ENCODE measurements at regions not wholly inside any gene's neighbourhood (a gene's known extent, or its start where the extent isn't known, plus 50 kb on each side); places are given as distances from the start of the nearest gene placed in this dataset.

DNA sequence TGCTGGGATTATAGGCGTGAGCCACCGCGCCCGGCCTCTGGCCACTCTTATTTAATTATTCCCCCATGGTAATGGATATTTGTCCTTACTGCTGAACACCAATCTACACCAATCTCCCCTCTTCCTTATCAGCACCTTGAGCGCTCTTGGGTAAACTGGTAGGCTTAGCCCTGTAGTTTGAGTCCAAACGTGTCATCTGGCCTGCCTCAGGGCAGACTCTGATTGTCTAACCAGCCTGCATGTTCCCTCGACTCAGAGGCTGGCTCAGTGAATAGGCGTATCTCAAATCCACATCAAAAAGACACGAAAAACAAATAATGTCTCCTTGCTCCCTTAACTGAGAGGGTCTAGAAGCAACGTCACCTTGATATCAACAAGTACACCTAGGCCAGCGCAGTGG is 260.9 kb downstream of the TFAP2C start:
- no peak overlapping the region for H2BK5ac ChIP-seq (ENCODE audit: low read length)
- H3K23ac ChIP-seq (ENCODE audit: low read length), result no peak overlapping the region
- no peak for DNase-seq
- no peak overlapping the region for H3K4me3 ChIP-seq (ENCODE audit: low read length)
- no peak overlapping the region for H3K4me2 ChIP-seq (ENCODE audit: low read length)
- no peaks in the 10 kb centered on the region for H3K79me2 ChIP-seq (ENCODE audit: control insufficient read depth, insufficient read depth, low read length)
- no peaks in the 10 kb centered on the region for H3K79me1 ChIP-seq (ENCODE audit: low read length)
- H3K4me1 ChIP-seq (ENCODE audit: control insufficient read depth, low read depth, low read length), result no peaks in the 10 kb centered on the region
- H2BK120ac ChIP-seq (ENCODE audit: low read depth, low read length), result no peak overlapping the region
- H2AK5ac ChIP-seq (ENCODE audit: low read length), result peak overlapping the region; percentile 18
- H4K8ac ChIP-seq (ENCODE audit: low read depth, low read length), result no peak overlapping the region
- no CpG with 5 or more reads among the region's 11 CpGs for WGBS (ENCODE audit: extremely low coverage, insufficient coverage, low lambda C conversion rate)
- H3K56ac ChIP-seq (ENCODE audit: low read length), result no peak overlapping the region
- no peak overlapping the region for H4K5ac ChIP-seq (ENCODE audit: low read length)
- H3K4ac ChIP-seq (ENCODE audit: low read depth, low read length), result no peak overlapping the region
- no peak overlapping the region for H3K27ac ChIP-seq (ENCODE audit: low read depth, low read length)
- H3K18ac ChIP-seq (ENCODE audit: low read length), result no peak overlapping the region
- no peak overlapping the region for H2BK15ac ChIP-seq (replicated peaks; ENCODE audit: low read depth)
- H3K9ac ChIP-seq (ENCODE audit: low read length), result no peak overlapping the region
- no peaks in the 10 kb centered on the region for H3K27me3 ChIP-seq (ENCODE audit: insufficient read depth, low read length, poor library complexity)
- H3K36me3 ChIP-seq (ENCODE audit: control insufficient read depth, insufficient read depth, low read length), result no peaks in the 10 kb centered on the region

DNA sequence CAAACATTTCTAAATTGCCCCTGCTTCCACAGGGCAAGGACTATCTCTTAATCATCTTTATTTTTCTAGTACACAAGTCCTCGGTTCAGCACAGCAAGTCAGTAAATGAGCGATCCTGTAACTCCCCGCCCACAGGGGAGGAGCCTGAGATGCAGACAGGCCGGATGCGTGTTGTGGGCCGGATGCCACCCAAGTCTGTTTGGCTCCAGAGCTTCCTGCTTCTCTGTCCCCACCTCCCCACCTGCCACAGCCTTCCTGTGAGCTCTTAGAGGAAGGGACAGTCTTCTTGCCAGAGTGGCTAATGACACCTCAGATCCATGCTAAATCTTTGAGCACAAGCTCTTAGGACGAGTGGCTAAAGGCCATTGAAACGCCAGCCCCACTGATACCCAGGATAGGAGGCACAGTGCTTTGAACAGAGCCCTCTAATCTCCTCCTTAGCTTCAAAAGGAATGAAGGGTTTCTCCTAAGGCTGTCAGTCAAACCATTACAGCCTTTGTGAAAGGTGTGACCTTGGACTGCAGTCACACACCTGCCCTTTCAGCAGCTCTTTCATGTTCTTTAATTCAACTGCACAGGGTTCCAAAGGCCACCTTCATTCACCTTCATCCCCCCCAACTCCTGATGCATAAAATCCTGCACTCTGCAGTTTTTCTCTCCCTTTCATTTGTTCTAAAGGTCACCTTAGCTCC is 264.3 kb downstream of the TFAP2C start:
- no peak overlapping the region for H3K9ac ChIP-seq (ENCODE audit: low read length)
- no peak overlapping the region for H3K4me3 ChIP-seq (ENCODE audit: low read length)
- no peak overlapping the region for H3K18ac ChIP-seq (ENCODE audit: low read length)
- H3K4ac ChIP-seq (ENCODE audit: low read depth, low read length), result no peak overlapping the region
- no peak overlapping the region for H3K56ac ChIP-seq (ENCODE audit: low read length)
- H3K23ac ChIP-seq (ENCODE audit: low read length), result no peak overlapping the region
- no CpG with 5 or more reads among the region's 8 CpGs for WGBS (ENCODE audit: extremely low coverage, insufficient coverage, low lambda C conversion rate)
- no peaks in the 10 kb centered on the region for H3K27me3 ChIP-seq (ENCODE audit: insufficient read depth, low read length, poor library complexity)
- no peak overlapping the region for H2BK5ac ChIP-seq (ENCODE audit: low read length)
- H3K79me2 ChIP-seq (ENCODE audit: control insufficient read depth, insufficient read depth, low read length), result no peaks in the 10 kb centered on the region
- no peaks in the 10 kb centered on the region for H3K79me1 ChIP-seq (ENCODE audit: low read length)
- H2BK120ac ChIP-seq (ENCODE audit: low read depth, low read length), result no peak overlapping the region
- H4K8ac ChIP-seq (ENCODE audit: low read depth, low read length), result no peak overlapping the region
- H2BK15ac ChIP-seq (replicated peaks; ENCODE audit: low read depth), result no peak overlapping the region
- H3K36me3 ChIP-seq (ENCODE audit: control insufficient read depth, insufficient read depth, low read length), result no peaks in the 10 kb centered on the region
- H3K4me1 ChIP-seq (ENCODE audit: control insufficient read depth, low read depth, low read length), result no peaks in the 10 kb centered on the region
- H2AK5ac ChIP-seq (ENCODE audit: low read length), result no peak overlapping the region
- H3K4me2 ChIP-seq (ENCODE audit: low read length), result no peak overlapping the region
- peak; percentile 57 for DNase-seq
- H4K5ac ChIP-seq (ENCODE audit: low read length), result no peak overlapping the region
- no peak overlapping the region for H3K27ac ChIP-seq (ENCODE audit: low read depth, low read length)

DNA sequence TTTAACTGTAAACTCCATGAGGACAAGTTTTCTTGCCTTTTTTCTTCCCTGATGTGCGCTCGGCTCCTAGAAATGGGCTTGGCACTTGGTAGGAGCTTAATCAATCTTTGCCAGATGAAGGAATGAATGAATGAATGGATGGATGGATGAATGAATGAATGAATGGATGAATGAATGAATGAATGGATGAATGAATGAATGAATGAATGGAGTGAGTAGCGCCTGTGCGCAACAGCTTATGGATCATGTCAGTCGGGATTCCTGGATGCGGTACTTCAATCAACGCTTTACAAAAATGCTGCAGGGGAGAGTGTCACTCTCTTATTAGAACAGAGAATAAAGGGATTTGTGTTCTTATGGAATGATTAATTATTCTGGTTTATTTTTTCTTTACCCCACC is 267.3 kb downstream of the TFAP2C start:
- H3K79me2 ChIP-seq (ENCODE audit: control insufficient read depth, insufficient read depth, low read length), result no peaks in the 10 kb centered on the region
- no peak for DNase-seq
- no peak overlapping the region for H4K8ac ChIP-seq (ENCODE audit: low read depth, low read length)
- H2BK120ac ChIP-seq (ENCODE audit: low read depth, low read length), result no peak overlapping the region
- H3K79me1 ChIP-seq (ENCODE audit: low read length), result no peaks in the 10 kb centered on the region
- H3K9ac ChIP-seq (ENCODE audit: low read length), result no peak overlapping the region
- no peak overlapping the region for H3K4me3 ChIP-seq (ENCODE audit: low read length)
- no peak overlapping the region for H3K18ac ChIP-seq (ENCODE audit: low read length)
- H3K36me3 ChIP-seq (ENCODE audit: control insufficient read depth, insufficient read depth, low read length), result no peaks in the 10 kb centered on the region
- WGBS (ENCODE audit: extremely low coverage, insufficient coverage, low lambda C conversion rate), result no CpG with 5 or more reads among the region's 7 CpGs
- H3K56ac ChIP-seq (ENCODE audit: low read length), result no peak overlapping the region
- no peak overlapping the region for H2BK15ac ChIP-seq (replicated peaks; ENCODE audit: low read depth)
- H3K23ac ChIP-seq (ENCODE audit: low read length), result no peak overlapping the region
- H2AK5ac ChIP-seq (ENCODE audit: low read length), result no peak overlapping the region
- H3K27ac ChIP-seq (ENCODE audit: low read depth, low read length), result no peak overlapping the region
- H3K27me3 ChIP-seq (ENCODE audit: insufficient read depth, low read length, poor library complexity), result no peaks in the 10 kb centered on the region
- no peak overlapping the region for H3K4ac ChIP-seq (ENCODE audit: low read depth, low read length)
- no peak overlapping the region for H3K4me2 ChIP-seq (ENCODE audit: low read length)
- no peak overlapping the region for H4K5ac ChIP-seq (ENCODE audit: low read length)
- H2BK5ac ChIP-seq (ENCODE audit: low read length), result no peak overlapping the region
- no peaks in the 10 kb centered on the region for H3K4me1 ChIP-seq (ENCODE audit: control insufficient read depth, low read depth, low read length)

DNA sequence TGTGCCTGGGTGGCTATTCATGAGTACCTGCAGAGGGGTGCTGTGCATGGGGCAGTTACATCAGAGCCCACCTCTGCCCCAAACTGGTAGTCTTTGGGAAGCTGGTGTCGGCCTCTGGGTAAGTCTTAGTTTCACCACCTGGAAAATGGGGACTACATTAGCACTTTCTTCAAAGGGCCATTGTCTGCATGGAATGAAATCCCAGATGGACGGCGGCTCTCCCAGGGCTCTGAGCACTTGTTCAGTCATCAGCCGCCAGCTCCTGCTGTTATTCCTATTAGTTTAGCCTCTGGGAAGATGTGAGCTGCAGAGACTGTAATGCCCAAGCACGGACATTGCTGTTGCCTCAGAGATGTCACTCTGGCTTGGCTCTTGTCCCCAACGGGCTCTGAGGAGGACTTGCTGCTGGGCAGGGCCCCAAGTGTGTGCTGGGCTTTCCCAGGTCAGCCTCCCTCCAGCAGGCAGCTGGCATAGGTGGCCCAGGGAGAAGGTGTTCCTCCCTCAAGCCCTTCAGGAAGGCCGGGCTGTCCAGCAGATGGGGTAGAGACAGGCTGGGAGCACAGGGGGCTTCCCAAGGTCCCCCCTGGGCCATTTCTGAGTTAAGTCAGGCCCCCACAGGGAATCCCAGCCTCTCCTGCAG is 268.3 kb downstream of the TFAP2C start:
- no peak overlapping the region for H2BK15ac ChIP-seq (replicated peaks; ENCODE audit: low read depth)
- no peak overlapping the region for H3K56ac ChIP-seq (ENCODE audit: low read length)
- no CpG with 5 or more reads among the region's 7 CpGs for WGBS (ENCODE audit: extremely low coverage, insufficient coverage, low lambda C conversion rate)
- no peak overlapping the region for H3K23ac ChIP-seq (ENCODE audit: low read length)
- no peak overlapping the region for H3K4me2 ChIP-seq (ENCODE audit: low read length)
- no peak overlapping the region for H4K5ac ChIP-seq (ENCODE audit: low read length)
- no peaks in the 10 kb centered on the region for H3K36me3 ChIP-seq (ENCODE audit: control insufficient read depth, insufficient read depth, low read length)
- no peaks in the 10 kb centered on the region for H3K4me1 ChIP-seq (ENCODE audit: control insufficient read depth, low read depth, low read length)
- no peaks in the 10 kb centered on the region for H3K27me3 ChIP-seq (ENCODE audit: insufficient read depth, low read length, poor library complexity)
- DNase-seq, result peak; percentile 38
- no peak overlapping the region for H2BK120ac ChIP-seq (ENCODE audit: low read depth, low read length)
- H4K8ac ChIP-seq (ENCODE audit: low read depth, low read length), result no peak overlapping the region
- no peak overlapping the region for H2BK5ac ChIP-seq (ENCODE audit: low read length)
- no peaks in the 10 kb centered on the region for H3K79me2 ChIP-seq (ENCODE audit: control insufficient read depth, insufficient read depth, low read length)
- no peaks in the 10 kb centered on the region for H3K79me1 ChIP-seq (ENCODE audit: low read length)
- H3K27ac ChIP-seq (ENCODE audit: low read depth, low read length), result no peak overlapping the region
- H3K4me3 ChIP-seq (ENCODE audit: low read length), result no peak overlapping the region
- no peak overlapping the region for H3K4ac ChIP-seq (ENCODE audit: low read depth, low read length)
- H2AK5ac ChIP-seq (ENCODE audit: low read length), result no peak overlapping the region
- H3K18ac ChIP-seq (ENCODE audit: low read length), result no peak overlapping the region
- no peak overlapping the region for H3K9ac ChIP-seq (ENCODE audit: low read length)

DNA sequence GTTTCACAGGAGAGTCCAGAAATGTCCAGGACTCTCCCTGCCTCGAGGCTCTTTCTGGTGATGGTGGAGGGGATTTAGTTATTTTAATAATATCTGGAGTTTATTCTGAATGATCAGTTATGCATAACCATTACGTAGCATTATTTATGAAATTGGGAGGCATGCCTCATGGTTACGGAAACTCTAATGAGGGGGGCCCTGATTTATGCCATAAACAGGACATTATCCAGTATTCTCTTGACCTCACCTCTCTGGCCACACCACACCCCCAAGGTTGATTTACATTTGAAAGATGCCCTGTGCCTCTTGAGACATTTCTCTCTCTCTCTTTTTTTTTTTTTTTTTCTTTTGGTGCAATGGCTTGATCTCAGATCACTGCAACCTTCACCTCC is 268.8 kb downstream of the TFAP2C start:
- no peak overlapping the region for H4K5ac ChIP-seq (ENCODE audit: low read length)
- H4K8ac ChIP-seq (ENCODE audit: low read depth, low read length), result no peak overlapping the region
- no peak overlapping the region for H3K18ac ChIP-seq (ENCODE audit: low read length)
- H3K4ac ChIP-seq (ENCODE audit: low read depth, low read length), result no peak overlapping the region
- H3K27ac ChIP-seq (ENCODE audit: low read depth, low read length), result no peak overlapping the region
- WGBS (ENCODE audit: extremely low coverage, insufficient coverage, low lambda C conversion rate), result no CpG with 5 or more reads among the region's 3 CpGs
- no peak overlapping the region for H2AK5ac ChIP-seq (ENCODE audit: low read length)
- no peaks in the 10 kb centered on the region for H3K4me1 ChIP-seq (ENCODE audit: control insufficient read depth, low read depth, low read length)
- H2BK15ac ChIP-seq (replicated peaks; ENCODE audit: low read depth), result no peak overlapping the region
- no peaks in the 10 kb centered on the region for H3K79me2 ChIP-seq (ENCODE audit: control insufficient read depth, insufficient read depth, low read length)
- no peak overlapping the region for H3K23ac ChIP-seq (ENCODE audit: low read length)
- H3K56ac ChIP-seq (ENCODE audit: low read length), result no peak overlapping the region
- no peak overlapping the region for H2BK5ac ChIP-seq (ENCODE audit: low read length)
- H2BK120ac ChIP-seq (ENCODE audit: low read depth, low read length), result no peak overlapping the region
- no peak overlapping the region for H3K4me2 ChIP-seq (ENCODE audit: low read length)
- H3K27me3 ChIP-seq (ENCODE audit: insufficient read depth, low read length, poor library complexity), result no peaks in the 10 kb centered on the region
- no peaks in the 10 kb centered on the region for H3K79me1 ChIP-seq (ENCODE audit: low read length)
- no peak for DNase-seq
- H3K36me3 ChIP-seq (ENCODE audit: control insufficient read depth, insufficient read depth, low read length), result no peaks in the 10 kb centered on the region
- no peak overlapping the region for H3K9ac ChIP-seq (ENCODE audit: low read length)
- no peak overlapping the region for H3K4me3 ChIP-seq (ENCODE audit: low read length)

DNA sequence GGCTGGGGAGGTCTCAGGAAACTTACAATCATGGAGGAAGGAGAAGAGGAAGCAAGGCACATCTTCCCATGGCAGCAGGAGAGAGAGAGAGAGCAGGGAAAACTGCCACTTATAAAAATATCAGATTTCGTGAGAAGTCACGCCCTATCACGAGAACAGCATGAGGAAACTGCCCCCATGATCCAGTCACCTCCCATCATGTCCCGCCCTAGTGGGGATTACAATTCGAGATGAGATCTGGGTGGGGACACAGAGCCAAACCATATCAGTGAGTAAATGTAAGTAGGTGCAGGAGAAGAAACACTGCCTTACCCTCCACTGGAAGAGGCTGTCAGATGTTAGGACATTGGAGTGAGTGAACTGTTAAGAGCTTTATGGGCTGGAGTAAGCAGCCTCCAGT is 270.4 kb downstream of the TFAP2C start:
- Histone ChIP-seq H3K23ac (ENCODE audit: low read length) (no peak overlapping the region), H3K4ac (ENCODE audit: low read depth, low read length) (no peak overlapping the region), H2BK15ac (replicated peaks; ENCODE audit: low read depth) (no peak overlapping the region), H2AK5ac (ENCODE audit: low read length) (no peak overlapping the region), H2BK5ac (ENCODE audit: low read length) (no peak overlapping the region), H3K79me2 (ENCODE audit: control insufficient read depth, insufficient read depth, low read length) (no peaks in the 10 kb centered on the region), H3K27me3 (ENCODE audit: insufficient read depth, low read length, poor library complexity) (no peaks in the 10 kb centered on the region), H3K18ac (ENCODE audit: low read length) (no peak overlapping the region), H3K4me3 (ENCODE audit: low read length) (no peak overlapping the region), H3K4me2 (ENCODE audit: low read length) (no peak overlapping the region), H3K56ac (ENCODE audit: low read length) (no peak overlapping the region), H4K8ac (ENCODE audit: low read depth, low read length) (no peak overlapping the region), H3K4me1 (ENCODE audit: control insufficient read depth, low read depth, low read length) (no peaks in the 10 kb centered on the region), H3K9ac (ENCODE audit: low read length) (no peak overlapping the region), H3K27ac (ENCODE audit: low read depth, low read length) (no peak overlapping the region), H4K5ac (ENCODE audit: low read length) (no peak overlapping the region), H3K79me1 (ENCODE audit: low read length) (no peaks in the 10 kb centered on the region), H3K36me3 (ENCODE audit: control insufficient read depth, insufficient read depth, low read length) (no peaks in the 10 kb centered on the region), H2BK120ac (ENCODE audit: low read depth, low read length) (no peak overlapping the region)
- WGBS (ENCODE audit: extremely low coverage, insufficient coverage, low lambda C conversion rate), result no CpG with 5 or more reads among the region's 5 CpGs
- DNase-seq, result no peak
